Activated naive CD8-positive, alpha-beta T cell treated with anti-CD3 and anti-CD28 coated beads, Interleukin-2, amount 10 ng/mL, durations not matched to agents 7 days and 5 days (primary cell): ENCODE measurements at regions not wholly inside any gene's neighbourhood (a gene's known extent, or its start where the extent isn't known, plus 50 kb on each side); places are given as distances from the start of the nearest gene placed in this dataset.

ENCODE experiments used
- ATAC-seq: fragments of 150-1000 bp; cut with Tn5 transposase; one replicate; pipeline ENCODE4 v1.10.0; 2021; ENCODE audit warnings: low read depth, moderate library complexity
- POLR2A ChIA-PET: fragments of 350-600 bp; sonication (Branson Sonifier 250); formaldehyde crosslinking; loops from one replicate; lab custom pipeline; 2021; ENCODE audit warnings: antibody characterized with exemption; lab: Charles Lee
- DNase-seq: peaks from one replicate; pipeline ENCODE4 v3.0.0; 2021
- H3K27ac Mint-ChIP-seq: one replicate; pipeline ENCODE4 v1.8.0; 2022; ENCODE audit warnings: mild to moderate bottlenecking, mixed read lengths
- H3K27me3 Mint-ChIP-seq: one replicate; pipeline ENCODE4 v1.8.0; 2022; ENCODE audit warnings: mild to moderate bottlenecking, moderate library complexity, mixed read lengths
- H3K36me3 Mint-ChIP-seq: one replicate; pipeline ENCODE4 v1.8.0; 2021; ENCODE audit warnings: mild to moderate bottlenecking, mixed read lengths
- H3K4me1 Mint-ChIP-seq: one replicate; pipeline ENCODE4 v1.8.0; 2021; ENCODE audit warnings: mixed read lengths
- H3K4me3 Mint-ChIP-seq: one replicate; pipeline ENCODE4 v1.8.0; 2022; ENCODE audit warnings: mild to moderate bottlenecking, moderate library complexity, mixed read lengths
- H3K9me3 Mint-ChIP-seq: one replicate; pipeline ENCODE4 v1.8.0; 2021; ENCODE audit warnings: mixed read lengths

- ATAC-seq (no peak), DNase-seq (no peak)
- peaks cover 40% of the 10 kb centered on the region for H3K4me1 Mint-ChIP-seq
- no peaks in the 10 kb centered on the region for H3K27me3 Mint-ChIP-seq
- peak overlapping the region; percentile 95 for H3K27ac Mint-ChIP-seq
- H3K4me3 Mint-ChIP-seq: no peak overlapping the region
- H3K36me3 Mint-ChIP-seq: peaks cover 18% of the 10 kb centered on the region
- no peaks in the 10 kb centered on the region for H3K9me3 Mint-ChIP-seq
- POLR2A ChIA-PET: no interaction called here
These were observed 193.6 kb upstream of the RASA1 start for GRCh38 chr5:87074072-87074471.

DNA sequence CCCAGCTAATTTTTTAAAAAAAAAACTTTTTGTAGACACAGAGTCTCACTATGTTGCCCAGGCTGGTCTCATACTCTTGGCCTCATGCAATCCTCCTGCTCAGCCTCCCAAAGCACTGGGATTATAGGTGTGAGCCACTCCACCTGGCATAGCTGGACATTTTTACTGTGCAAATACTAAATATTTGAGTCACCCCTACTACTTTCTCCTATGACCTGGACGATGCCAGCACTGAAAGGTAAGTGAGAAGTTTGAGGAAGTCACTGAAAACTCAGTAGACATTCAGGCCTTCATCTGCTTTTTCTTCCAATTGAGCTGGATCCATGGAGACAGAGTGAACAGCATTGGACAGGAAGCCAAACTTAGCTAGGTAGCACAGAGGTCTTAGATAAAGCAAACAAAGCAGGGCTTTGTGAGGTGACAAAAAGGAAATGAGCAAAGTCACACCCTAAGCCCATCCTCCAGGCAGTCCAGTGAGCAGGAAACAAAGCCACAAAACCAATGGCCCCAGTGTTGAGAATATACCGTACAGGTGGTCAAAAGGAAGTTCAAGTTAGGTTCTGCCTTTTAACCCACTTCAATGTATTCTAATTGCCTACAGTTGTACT lies 192.6 kb upstream of the RASA1 start:
- DNase-seq (no peak), ATAC-seq (peak; percentile 94)
- H3K27me3 Mint-ChIP-seq: no peaks in the 10 kb centered on the region
- no peaks in the 10 kb centered on the region for H3K9me3 Mint-ChIP-seq
- peaks cover 39% of the 10 kb centered on the region for H3K4me1 Mint-ChIP-seq
- H3K27ac Mint-ChIP-seq: peak overlapping the region; percentile 95
- peak overlapping the region; percentile 67 for H3K4me3 Mint-ChIP-seq
- H3K36me3 Mint-ChIP-seq: peaks cover 18% of the 10 kb centered on the region
- POLR2A ChIA-PET: interaction anchor here (0.6 to 1.0 kb wide), 4 partner anchors 46 to 266 kb away, joined by 3 read pairs; no protein-coding TSS in a partner anchor

DNA sequence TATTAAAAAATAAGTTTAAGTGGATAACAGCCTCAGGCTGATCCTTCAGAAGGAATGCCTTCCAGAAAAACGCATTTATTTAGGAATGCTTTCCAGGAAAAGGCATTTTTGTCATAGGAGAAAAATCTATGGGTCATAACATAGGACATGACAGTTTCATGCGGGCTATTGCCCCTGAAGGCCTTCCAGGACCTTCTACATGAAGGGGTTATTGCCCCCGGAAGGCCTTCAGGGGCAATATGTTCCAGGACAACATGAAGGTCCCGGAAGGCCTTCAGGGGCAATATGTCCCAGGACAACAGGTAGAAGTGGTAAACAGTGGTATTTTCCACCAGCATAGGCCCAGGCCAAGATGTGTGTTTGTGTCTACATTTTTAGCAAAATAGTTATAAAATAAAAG lies 191.3 kb upstream of the RASA1 start:
- ATAC-seq (no peak), DNase-seq (no peak)
- Mint-ChIP-seq H3K36me3 (peaks cover 18% of the 10 kb centered on the region), H3K27me3 (no peaks in the 10 kb centered on the region), H3K9me3 (no peaks in the 10 kb centered on the region), H3K4me3 (no peak overlapping the region), H3K27ac (no peak overlapping the region), H3K4me1 (peaks cover 44% of the 10 kb centered on the region)
- POLR2A ChIA-PET: no interaction called here

GRCh38 chr5:87076931-87077330 lies 190.8 kb upstream of the RASA1 start:
- POLR2A ChIA-PET: interaction anchor here (0.6 kb wide), 1 partner anchor 260 kb away, joined by 3 read pairs; no protein-coding TSS in a partner anchor
- ATAC-seq: no peak
- no peaks in the 10 kb centered on the region for H3K27me3 Mint-ChIP-seq
- H3K27ac Mint-ChIP-seq: no peak overlapping the region
- no peak overlapping the region for H3K4me3 Mint-ChIP-seq
- no peak for DNase-seq
- H3K36me3 Mint-ChIP-seq: peaks cover 18% of the 10 kb centered on the region
- H3K9me3 Mint-ChIP-seq: no peaks in the 10 kb centered on the region
- peaks cover 47% of the 10 kb centered on the region for H3K4me1 Mint-ChIP-seq

GRCh38 chr5:87079219-87079618 lies 188.5 kb upstream of the RASA1 start:
- no peak for DNase-seq
- no peaks in the 10 kb centered on the region for H3K27me3 Mint-ChIP-seq
- peaks cover 20% of the 10 kb centered on the region for H3K36me3 Mint-ChIP-seq
- no peak overlapping the region for H3K27ac Mint-ChIP-seq
- H3K4me1 Mint-ChIP-seq: peaks cover 52% of the 10 kb centered on the region
- no peak for ATAC-seq
- POLR2A ChIA-PET: no interaction called here
- H3K4me3 Mint-ChIP-seq: no peak overlapping the region
- peaks cover 4% of the 10 kb centered on the region for H3K9me3 Mint-ChIP-seq

DNA sequence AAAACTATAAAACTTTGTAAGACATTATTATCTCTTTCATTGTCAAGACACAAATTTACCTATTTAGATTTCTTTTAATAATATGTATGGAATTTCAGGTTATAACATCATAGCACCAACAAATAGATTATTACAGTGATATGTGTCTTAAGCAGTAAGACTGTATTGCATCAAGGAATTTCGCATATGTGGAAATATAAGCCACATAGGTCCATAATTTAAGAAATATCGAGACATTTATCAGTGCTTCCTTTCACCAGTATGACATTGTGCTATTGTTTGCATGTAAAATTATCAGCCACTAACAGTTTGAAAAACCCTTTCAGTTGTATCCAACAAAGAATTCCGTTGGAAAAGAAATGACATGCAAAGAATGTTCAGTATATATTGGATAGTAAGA lies 186.7 kb upstream of the RASA1 start:
- H3K4me1 Mint-ChIP-seq: peaks cover 36% of the 10 kb centered on the region
- ATAC-seq: no peak
- H3K27me3 Mint-ChIP-seq: no peaks in the 10 kb centered on the region
- POLR2A ChIA-PET: interaction anchor here (1.0 kb wide), 1 partner anchor 36 kb away, joined by 7 read pairs; no protein-coding TSS in a partner anchor
- peak overlapping the region; percentile 69 for H3K4me3 Mint-ChIP-seq
- no peak for DNase-seq
- peak overlapping the region; percentile 90 for H3K27ac Mint-ChIP-seq
- H3K9me3 Mint-ChIP-seq: peaks cover 10% of the 10 kb centered on the region
- peaks cover 27% of the 10 kb centered on the region for H3K36me3 Mint-ChIP-seq

DNA sequence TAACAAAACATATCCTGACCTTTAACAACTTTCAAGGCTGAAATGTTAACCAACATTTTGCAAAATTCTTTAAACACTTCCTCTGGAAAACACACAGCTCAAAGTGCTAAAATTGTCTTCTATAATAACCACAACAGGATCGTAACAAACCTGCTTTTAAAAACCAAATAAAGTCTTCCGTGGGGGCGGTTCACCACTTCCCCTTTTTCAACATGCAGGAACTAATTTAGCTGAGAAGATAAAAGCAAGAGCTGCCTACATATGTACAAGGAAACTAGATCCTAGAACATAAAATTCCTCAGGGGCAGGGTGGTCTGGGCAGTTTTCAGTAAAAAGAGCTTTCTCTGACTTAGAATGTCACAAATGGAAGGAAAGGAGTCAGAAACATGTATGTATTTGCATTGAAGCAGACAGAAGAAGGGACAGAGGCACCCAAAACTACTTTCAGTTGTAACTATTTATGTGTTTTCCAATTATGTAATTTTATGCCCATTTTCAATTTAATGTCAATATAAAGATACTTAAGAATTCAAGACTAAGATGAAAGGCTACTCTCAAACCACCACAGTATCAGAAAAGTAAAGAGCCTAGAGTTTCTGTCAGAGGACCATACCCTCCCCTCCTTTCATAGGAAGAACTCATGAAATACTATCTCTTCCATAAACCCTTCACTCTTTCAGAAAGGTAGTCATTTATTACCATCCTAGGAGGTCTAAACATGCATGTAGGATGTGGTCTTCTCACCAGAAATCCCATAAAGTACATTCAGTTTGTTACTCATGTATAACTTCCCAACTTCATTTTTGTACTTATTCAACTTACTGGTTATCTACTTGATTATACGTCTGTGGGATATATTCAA lies 185.9 kb upstream of the RASA1 start:
- no peak for DNase-seq
- ATAC-seq: peak; percentile 86
- Mint-ChIP-seq H3K4me3 (peak overlapping the region; percentile 69), H3K27ac (peak overlapping the region; percentile 90), H3K36me3 (peaks cover 31% of the 10 kb centered on the region), H3K9me3 (peaks cover 10% of the 10 kb centered on the region), H3K4me1 (peaks cover 33% of the 10 kb centered on the region), H3K27me3 (no peaks in the 10 kb centered on the region)
- POLR2A ChIA-PET: interaction anchor here (1.0 kb wide), 1 partner anchor 36 kb away, joined by 7 read pairs; no protein-coding TSS in a partner anchor

DNA sequence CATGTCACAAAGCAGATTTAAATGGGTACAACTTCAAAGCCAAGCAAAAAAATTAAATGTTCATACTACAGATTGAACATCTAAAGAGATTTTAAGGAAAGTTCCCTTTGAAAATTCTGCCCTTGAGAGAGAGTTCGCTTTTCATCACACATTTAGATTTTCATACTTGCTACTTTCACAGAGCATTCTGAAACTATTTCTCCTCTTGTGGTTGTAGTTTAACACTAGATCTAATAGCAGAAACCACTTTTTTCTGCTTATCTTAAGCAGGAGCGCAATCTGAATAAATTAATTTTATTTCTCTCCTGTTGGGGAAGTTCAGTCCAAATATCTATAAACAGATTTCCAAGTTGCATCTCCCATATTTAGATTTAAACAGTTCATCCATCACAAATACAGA lies 173.3 kb upstream of the RASA1 start:
- Mint-ChIP-seq H3K4me3 (no peak overlapping the region), H3K36me3 (peaks cover 6% of the 10 kb centered on the region), H3K4me1 (peaks cover 5% of the 10 kb centered on the region), H3K27ac (no peak overlapping the region), H3K9me3 (peaks cover 3% of the 10 kb centered on the region), H3K27me3 (no peaks in the 10 kb centered on the region)
- no peak for ATAC-seq
- POLR2A ChIA-PET: no interaction called here
- DNase-seq: no peak

- H3K4me1 Mint-ChIP-seq: peaks cover 5% of the 10 kb centered on the region
- no peak for DNase-seq
- ATAC-seq: no peak
- H3K4me3 Mint-ChIP-seq: no peak overlapping the region
- peaks cover 1% of the 10 kb centered on the region for H3K9me3 Mint-ChIP-seq
- POLR2A ChIA-PET: no interaction called here
- no peaks in the 10 kb centered on the region for H3K27me3 Mint-ChIP-seq
- H3K27ac Mint-ChIP-seq: no peak overlapping the region
- H3K36me3 Mint-ChIP-seq: peaks cover 3% of the 10 kb centered on the region
These were observed 172.8 kb upstream of the RASA1 start for GRCh38 chr5:87094833-87095232.

GRCh38 chr5:87095787-87096186 lies 171.9 kb upstream of the RASA1 start:
- peaks cover 6% of the 10 kb centered on the region for H3K4me1 Mint-ChIP-seq
- H3K4me3 Mint-ChIP-seq: no peak overlapping the region
- POLR2A ChIA-PET: no interaction called here
- no peak for DNase-seq
- no peaks in the 10 kb centered on the region for H3K27me3 Mint-ChIP-seq
- ATAC-seq: no peak
- H3K27ac Mint-ChIP-seq: no peak overlapping the region
- peaks cover 1% of the 10 kb centered on the region for H3K36me3 Mint-ChIP-seq
- no peaks in the 10 kb centered on the region for H3K9me3 Mint-ChIP-seq

GRCh38 chr5:87097664-87098063 lies 170.0 kb upstream of the RASA1 start:
- DNase-seq (no peak), ATAC-seq (no peak)
- Mint-ChIP-seq H3K36me3 (peaks cover 1% of the 10 kb centered on the region), H3K4me1 (peaks cover 12% of the 10 kb centered on the region), H3K27me3 (no peaks in the 10 kb centered on the region), H3K9me3 (no peaks in the 10 kb centered on the region), H3K27ac (no peak overlapping the region), H3K4me3 (no peak overlapping the region)
- POLR2A ChIA-PET: no interaction called here

- no peaks in the 10 kb centered on the region for H3K9me3 Mint-ChIP-seq
- H3K27me3 Mint-ChIP-seq: no peaks in the 10 kb centered on the region
- POLR2A ChIA-PET: no interaction called here
- DNase-seq (no peak), ATAC-seq (no peak)
- H3K27ac Mint-ChIP-seq: no peak overlapping the region
- H3K36me3 Mint-ChIP-seq: peaks cover 1% of the 10 kb centered on the region
- H3K4me3 Mint-ChIP-seq: no peak overlapping the region
- H3K4me1 Mint-ChIP-seq: peaks cover 11% of the 10 kb centered on the region
These were observed 168.3 kb upstream of the RASA1 start for GRCh38 chr5:87099291-87099839.

- POLR2A ChIA-PET: no interaction called here
- H3K4me3 Mint-ChIP-seq: no peak overlapping the region
These were observed 167.7 kb upstream of the RASA1 start for GRCh38 chr5:87099968-87100367.

More at GRCh38 chr5:87099968-87100367, 167.7 kb upstream of the RASA1 start:
- Mint-ChIP-seq H3K27me3 (no peaks in the 10 kb centered on the region), H3K9me3 (no peaks in the 10 kb centered on the region), H3K4me1 (peaks cover 10% of the 10 kb centered on the region), H3K27ac (no peak overlapping the region), H3K36me3 (no peaks in the 10 kb centered on the region)
- ATAC-seq (no peak), DNase-seq (no peak)
